ENCODE measurements at regions not wholly inside any gene's neighbourhood (a gene's known extent, or its start where the extent isn't known, plus 50 kb on each side); places are given as distances from the start of the nearest gene placed in this dataset.

DNA sequence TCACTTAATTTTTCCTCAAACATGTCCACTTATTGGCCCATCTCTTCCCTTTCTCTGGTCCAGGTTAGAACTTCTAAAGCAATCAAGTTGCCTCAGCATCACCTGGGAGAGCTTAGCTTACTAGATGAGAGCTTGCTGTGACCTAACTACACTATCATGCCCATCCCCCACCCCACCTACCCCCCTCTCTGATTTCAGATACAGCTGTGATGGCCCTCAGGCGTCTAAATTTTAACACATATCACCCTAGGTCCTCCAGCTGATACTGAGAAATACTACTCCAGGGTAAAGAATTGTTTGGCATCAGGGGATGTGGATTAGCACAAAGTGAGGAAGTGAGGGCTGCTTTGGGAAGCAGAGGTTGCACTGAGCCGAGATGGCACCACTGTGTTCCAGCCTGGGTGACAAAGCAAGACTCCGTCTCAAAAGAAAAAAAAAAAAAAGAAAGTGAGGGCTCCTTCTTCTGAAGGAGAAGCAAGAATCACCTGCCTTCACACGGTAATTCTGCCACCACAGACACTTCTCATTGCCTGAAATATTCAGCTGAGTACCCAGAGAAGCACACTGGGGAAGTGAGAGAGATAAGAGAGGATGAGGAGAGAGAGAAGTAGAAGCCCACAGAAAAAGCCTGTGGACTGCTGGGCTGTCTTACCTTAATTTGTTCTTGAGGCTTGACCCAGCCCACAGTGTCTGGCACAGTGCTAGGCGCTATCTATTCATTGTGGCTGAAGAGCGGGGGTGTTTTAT lies 263.4 kb downstream of the ASXL3 start:
- no peak for TF ChIP-seq EZH2 (IDR thresholded peaks at IDR 0.05; ENCODE audit: low read length, missing control alignments)
- TF ChIP-seq, protein P1, sequence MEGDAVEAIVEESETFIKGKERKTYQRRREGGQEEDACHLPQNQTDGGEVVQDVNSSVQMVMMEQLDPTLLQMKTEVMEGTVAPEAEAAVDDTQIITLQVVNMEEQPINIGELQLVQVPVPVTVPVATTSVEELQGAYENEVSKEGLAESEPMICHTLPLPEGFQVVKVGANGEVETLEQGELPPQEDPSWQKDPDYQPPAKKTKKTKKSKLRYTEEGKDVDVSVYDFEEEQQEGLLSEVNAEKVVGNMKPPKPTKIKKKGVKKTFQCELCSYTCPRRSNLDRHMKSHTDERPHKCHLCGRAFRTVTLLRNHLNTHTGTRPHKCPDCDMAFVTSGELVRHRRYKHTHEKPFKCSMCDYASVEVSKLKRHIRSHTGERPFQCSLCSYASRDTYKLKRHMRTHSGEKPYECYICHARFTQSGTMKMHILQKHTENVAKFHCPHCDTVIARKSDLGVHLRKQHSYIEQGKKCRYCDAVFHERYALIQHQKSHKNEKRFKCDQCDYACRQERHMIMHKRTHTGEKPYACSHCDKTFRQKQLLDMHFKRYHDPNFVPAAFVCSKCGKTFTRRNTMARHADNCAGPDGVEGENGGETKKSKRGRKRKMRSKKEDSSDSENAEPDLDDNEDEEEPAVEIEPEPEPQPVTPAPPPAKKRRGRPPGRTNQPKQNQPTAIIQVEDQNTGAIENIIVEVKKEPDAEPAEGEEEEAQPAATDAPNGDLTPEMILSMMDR (conservative IDR thresholded peaks at IDR 0.05 in 1 of 2, IDR thresholded peaks at IDR 0.05 in 1 of 2; ENCODE audit: low read depth in 1 of 2, low read length in 2 of 2) = no peak
